ENCODE measurements at regions not wholly inside any gene's neighbourhood (a gene's known extent, or its start where the extent isn't known, plus 50 kb on each side); places are given as distances from the start of the nearest gene placed in this dataset.

DNA sequence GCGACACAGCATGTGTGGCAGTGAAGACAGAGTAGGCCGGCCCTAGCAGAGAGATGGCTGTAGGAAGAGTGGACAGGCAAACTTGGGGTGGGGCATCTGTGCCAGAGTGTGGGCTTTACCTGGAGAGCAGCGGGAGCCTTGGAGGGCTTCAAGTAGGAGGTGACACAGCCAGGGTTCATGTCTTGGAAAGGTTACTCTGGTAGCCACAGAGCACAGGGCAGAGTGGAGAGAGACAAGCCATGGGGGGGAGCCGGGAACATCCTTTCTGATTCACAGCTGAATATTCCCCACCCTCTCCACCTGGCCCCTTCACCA lies 53.5 kb upstream of the DIO3 start:
- TF ChIP-seq GATA2 (IDR thresholded peaks at IDR 0.05; ENCODE audit: low read depth, low read length) (no peak), GATA3 (IDR thresholded peaks at IDR 0.05; ENCODE audit: low read depth, low read length) (no peak)

DNA sequence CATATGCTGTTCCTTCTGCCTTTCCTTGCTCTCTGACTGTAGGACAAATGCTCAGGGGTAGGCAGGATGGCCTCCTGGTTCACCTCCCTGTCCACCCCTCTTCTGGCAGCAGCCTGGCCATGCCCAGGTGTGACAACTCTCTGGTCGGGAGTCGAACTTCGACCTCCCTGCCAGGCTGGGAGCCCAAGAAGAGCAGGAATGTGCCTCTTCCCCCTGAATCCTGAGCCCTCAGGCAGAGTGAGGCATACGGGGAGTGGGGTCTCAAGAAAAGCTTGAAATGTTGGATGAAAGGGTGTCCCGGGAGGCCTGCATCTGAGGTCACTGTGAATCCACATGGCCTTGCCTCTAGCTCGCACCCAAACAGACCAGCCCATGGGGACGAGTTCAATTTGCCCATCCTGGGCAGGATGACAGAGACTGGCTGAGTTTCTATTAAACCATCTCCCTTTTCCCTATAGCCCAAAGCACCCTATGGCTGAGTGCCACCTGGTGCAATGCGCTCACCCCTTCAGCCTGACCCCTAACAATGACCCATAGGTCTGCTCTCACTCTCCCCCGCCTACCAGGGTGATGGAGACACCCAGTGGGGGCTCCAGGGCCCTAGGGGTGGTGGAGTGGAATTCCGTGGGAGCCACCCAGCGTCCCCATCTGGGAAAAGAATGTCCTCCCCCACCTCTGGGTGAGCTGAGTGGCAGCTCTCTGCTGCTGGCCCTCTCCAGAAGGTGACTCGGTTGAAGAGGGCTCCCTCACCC lies 52.9 kb upstream of the DIO3 start:
- TF ChIP-seq GATA3 (IDR thresholded peaks at IDR 0.05; ENCODE audit: low read depth, low read length), result no peak
- no peak for TF ChIP-seq GATA2 (IDR thresholded peaks at IDR 0.05; ENCODE audit: low read depth, low read length)

DNA sequence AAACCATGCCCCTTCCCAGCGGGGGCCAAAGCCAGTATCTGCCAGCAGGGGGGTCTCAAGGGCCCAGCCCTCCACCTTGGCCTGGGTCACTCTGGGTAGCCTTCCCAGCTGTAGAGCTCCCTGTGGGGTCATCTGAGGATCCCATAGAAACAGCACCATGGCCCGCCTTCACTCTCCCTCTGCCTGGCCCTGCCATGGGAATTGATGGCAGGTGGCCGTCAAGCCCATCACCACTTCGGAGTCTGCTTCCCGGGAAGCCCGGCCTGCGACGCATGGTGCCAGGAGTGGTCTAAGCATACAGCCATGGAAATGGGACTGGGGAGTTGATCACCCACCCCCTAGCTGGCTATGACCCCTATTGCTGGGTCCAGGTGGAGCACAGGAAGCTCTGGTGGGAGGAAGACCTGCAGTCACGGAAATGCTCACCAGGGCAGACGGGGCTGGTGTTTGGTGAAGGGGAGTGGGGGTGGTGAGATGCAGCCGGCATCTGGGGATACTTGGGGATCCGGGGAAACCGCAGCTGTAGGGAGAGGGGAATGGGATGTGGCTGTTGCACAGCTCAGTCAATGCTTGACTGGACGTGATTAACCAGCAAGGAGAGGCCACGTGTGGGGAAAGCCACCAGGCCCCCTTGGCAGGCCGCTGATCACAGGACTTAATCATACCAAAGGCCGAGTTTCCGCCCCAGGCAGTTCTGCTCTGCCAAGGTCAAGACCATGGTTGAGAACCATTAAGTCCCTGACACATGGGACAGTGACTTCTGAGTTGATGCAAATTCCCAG lies 52.2 kb upstream of the DIO3 start:
- no peak for TF ChIP-seq GATA3 (IDR thresholded peaks at IDR 0.05; ENCODE audit: low read depth, low read length)
- no peak for TF ChIP-seq GATA2 (IDR thresholded peaks at IDR 0.05; ENCODE audit: low read depth, low read length)

DNA sequence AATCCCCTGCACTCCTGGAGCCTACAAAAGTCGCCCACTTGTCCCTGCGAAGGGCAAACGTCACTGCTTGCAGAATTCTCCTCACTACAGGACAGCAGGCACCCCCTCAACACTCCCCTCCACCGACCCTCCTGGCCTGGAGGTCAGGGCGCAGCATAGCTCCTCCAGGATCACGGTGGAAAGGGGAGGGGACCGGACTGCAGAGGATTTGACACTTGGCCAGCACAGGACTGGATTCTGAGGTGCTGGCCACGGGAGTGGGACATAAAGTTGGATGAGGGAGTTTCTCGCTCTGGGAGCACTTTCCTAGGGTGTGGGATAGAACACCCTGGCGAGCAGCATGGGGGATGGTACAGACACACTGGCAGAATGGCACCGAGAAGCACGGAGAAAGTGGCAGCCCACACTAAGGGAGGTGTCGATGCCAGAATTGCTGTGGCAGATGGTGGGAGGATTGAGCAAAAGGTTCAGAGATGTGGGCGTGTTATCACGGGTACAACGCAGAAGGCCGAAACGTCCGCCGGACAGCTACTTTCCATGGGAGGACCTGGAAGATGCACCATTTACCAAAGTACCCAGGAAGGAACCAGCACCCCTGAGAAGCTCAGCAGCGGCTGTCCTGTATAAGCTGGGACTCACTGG lies 51.4 kb upstream of the DIO3 start:
- TF ChIP-seq GATA3 (IDR thresholded peaks at IDR 0.05; ENCODE audit: low read depth, low read length), result no peak
- TF ChIP-seq GATA2 (IDR thresholded peaks at IDR 0.05; ENCODE audit: low read depth, low read length), result no peak

DNA sequence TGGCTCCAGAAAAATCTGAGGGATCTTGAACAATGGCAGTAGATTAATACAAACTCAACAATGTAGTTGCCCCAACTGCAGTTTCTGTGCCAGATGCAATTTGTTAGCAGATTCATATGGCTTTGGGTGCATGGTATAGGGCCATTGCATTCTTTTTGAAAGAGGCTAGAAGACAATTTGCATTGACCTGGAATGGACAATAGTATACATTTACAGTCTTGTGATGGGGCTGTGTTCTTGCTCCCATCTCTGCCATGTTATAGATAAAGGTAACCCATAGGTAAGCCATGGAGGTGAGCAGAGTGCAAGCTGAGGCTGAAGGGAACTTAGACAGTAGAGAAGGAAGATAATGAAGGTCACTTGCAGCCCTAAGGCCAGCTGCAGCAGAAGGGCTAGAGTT lies 50.1 kb upstream of the DIO3 start:
- TF ChIP-seq GATA2 (IDR thresholded peaks at IDR 0.05; ENCODE audit: low read depth, low read length) (no peak), GATA3 (IDR thresholded peaks at IDR 0.05; ENCODE audit: low read depth, low read length) (no peak)
